HG02973 (cell line): ENCODE measurements at regions not wholly inside any gene's neighbourhood (a gene's known extent, or its start where the extent isn't known, plus 50 kb on each side); places are given as distances from the start of the nearest gene placed in this dataset.
A peak's percentile ranks its signal among the peaks of the same experiment; 100 is the strongest.

ENCODE experiments used
- ATAC-seq: cut with Tn5 transposase; IDR thresholded peaks from one replicate; pipeline ENCODE4 v1.9.1; 2021; ENCODE audit warnings: moderate library complexity; ENCODE audit not compliant: unreplicated experiment

GRCh38 chr14:51145246-51145645 lies 50.3 kb upstream of the TRIM9 start:
- ATAC-seq: no peak

GRCh38 chr14:51147183-51147582 lies 52.3 kb upstream of the TRIM9 start:
- no peak for ATAC-seq

- ATAC-seq: no peak
Observed at GRCh38 chr14:51155326-51155725, 60.4 kb upstream of the TRIM9 start.

GRCh38 chr14:51157012-51157411 lies 62.1 kb upstream of the TRIM9 start:
- no peak for ATAC-seq

- no peak for ATAC-seq
Observed at GRCh38 chr14:51160871-51161270, 66.0 kb upstream of the TRIM9 start.

GRCh38 chr14:51165415-51165814 lies 70.5 kb upstream of the TRIM9 start:
- no peak for ATAC-seq

- ATAC-seq: no peak
Observed at GRCh38 chr14:51167587-51168214, 72.3 kb upstream of the TMX1 start.

- ATAC-seq: no peak
Observed at GRCh38 chr14:51168215-51168613, 71.8 kb upstream of the TMX1 start.

- no peak for ATAC-seq
Observed at GRCh38 chr14:51173863-51174262, 66.2 kb upstream of the TMX1 start.

GRCh38 chr14:51176839-51177238 lies 63.2 kb upstream of the TMX1 start:
- ATAC-seq: no peak

- ATAC-seq: peak; percentile 71
Observed at GRCh38 chr14:51180577-51180976, 59.5 kb upstream of the TMX1 start.

- no peak for ATAC-seq
Observed at GRCh38 chr14:51182131-51182565, 57.9 kb upstream of the TMX1 start.

- no peak for ATAC-seq
Observed at GRCh38 chr14:51185180-51185579, 54.9 kb upstream of the TMX1 start.

GRCh38 chr14:51185754-51186153 lies 54.3 kb upstream of the TMX1 start:
- ATAC-seq: peak; percentile 83

- ATAC-seq: no peak
Observed at GRCh38 chr14:51188566-51189185, 51.4 kb upstream of the TMX1 start.

GRCh38 chr14:51189600-51190376 lies 50.3 kb upstream of the TMX1 start:
- no peak for ATAC-seq
